Esophagus squamous epithelium (tissue), 4 donors: ENCODE measurements at regions not wholly inside any gene's neighbourhood (a gene's known extent, or its start where the extent isn't known, plus 50 kb on each side); places are given as distances from the start of the nearest gene placed in this dataset.

ENCODE experiments used
- POLR2A ChIP-seq, 4 donors: fragments of 450-650 bp; IDR thresholded peaks; one replicate each; pipeline ENCODE4 v1.6.1; 2017; ENCODE audit warnings: antibody characterized with exemption in 4 of 4, mild to moderate bottlenecking in 4 of 4, moderate library complexity in 3 of 4
- TF ChIP-seq, protein P1 (sequence below), 6 experiments: fragments of 450-650 bp in 4 of 6; fragments of 200-600 bp in 2 of 6; sonication (generic) in 2 of 6; IDR thresholded peaks; one replicate each; pipeline ENCODE4 v1.5.1; 2016 to 2019; ENCODE audit warnings: antibody characterized with exemption in 6 of 6, mild to moderate bottlenecking in 4 of 6, moderate library complexity in 4 of 6

DNA sequence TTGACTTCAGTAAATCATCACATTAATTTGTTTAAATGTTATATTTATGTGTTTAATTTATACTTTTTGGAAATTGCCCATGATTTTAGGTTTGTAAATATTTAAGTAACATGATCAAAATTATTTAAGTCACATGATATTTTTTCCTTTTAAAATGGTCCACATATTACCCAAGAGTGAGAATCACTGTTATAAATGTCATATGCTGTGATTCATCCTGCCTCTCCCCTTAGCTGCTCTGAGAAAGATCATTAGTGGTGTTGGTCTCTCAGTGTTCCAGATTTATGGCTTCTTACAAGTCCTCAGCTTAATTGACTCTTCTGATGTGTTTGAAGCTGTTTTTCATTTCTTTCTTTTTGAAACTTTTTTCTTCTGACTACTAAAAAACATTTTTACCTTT is 70.1 kb downstream of the SPANXN4 start:
- TF ChIP-seq, protein P1, sequence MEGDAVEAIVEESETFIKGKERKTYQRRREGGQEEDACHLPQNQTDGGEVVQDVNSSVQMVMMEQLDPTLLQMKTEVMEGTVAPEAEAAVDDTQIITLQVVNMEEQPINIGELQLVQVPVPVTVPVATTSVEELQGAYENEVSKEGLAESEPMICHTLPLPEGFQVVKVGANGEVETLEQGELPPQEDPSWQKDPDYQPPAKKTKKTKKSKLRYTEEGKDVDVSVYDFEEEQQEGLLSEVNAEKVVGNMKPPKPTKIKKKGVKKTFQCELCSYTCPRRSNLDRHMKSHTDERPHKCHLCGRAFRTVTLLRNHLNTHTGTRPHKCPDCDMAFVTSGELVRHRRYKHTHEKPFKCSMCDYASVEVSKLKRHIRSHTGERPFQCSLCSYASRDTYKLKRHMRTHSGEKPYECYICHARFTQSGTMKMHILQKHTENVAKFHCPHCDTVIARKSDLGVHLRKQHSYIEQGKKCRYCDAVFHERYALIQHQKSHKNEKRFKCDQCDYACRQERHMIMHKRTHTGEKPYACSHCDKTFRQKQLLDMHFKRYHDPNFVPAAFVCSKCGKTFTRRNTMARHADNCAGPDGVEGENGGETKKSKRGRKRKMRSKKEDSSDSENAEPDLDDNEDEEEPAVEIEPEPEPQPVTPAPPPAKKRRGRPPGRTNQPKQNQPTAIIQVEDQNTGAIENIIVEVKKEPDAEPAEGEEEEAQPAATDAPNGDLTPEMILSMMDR (IDR thresholded peaks at IDR 0.05): no peak
- no peak for TF ChIP-seq POLR2A (IDR thresholded peaks at IDR 0.05)
